HepG2 (cell line): ENCODE measurements at regions not wholly inside any gene's neighbourhood (a gene's known extent, or its start where the extent isn't known, plus 50 kb on each side); places are given as distances from the start of the nearest gene placed in this dataset.

Experiments used
- ATAC-seq: fragments of 200-7000 bp; cut with Tn5 transposase; 3 replicates; pipeline ENCODE4 v1.9.1; 2020; ENCODE audit warnings: mild to moderate bottlenecking, moderate library complexity
- BruUV-seq: library from RNA; stranded (reverse); fragments of 400-500 nt; replicated peaks from 2 replicates; lab custom pipeline; 2021; lab: Mats Ljungman, UMichigan
- CTCF ChIA-PET: fragments of 300-600 bp; formaldehyde crosslinking; extraction: SDS; loops from one replicate; lab custom pipeline; 2021; ENCODE audit warnings: low total read pairs, inconsistent platforms, low intra/inter-chr PET ratio; lab: Yijun Ruan, JAX
- POLR2A ChIA-PET: fragments of 350-600 bp; sonication (Branson Sonifier 250); formaldehyde crosslinking; loops from one replicate; lab custom pipeline; 2020; ENCODE audit warnings: antibody characterized with exemption, inconsistent platforms; lab: Yijun Ruan, JAX
- DNase-seq: peaks from one replicate; pipeline ENCODE4 v3.0.0-alpha.2; 2015; ENCODE audit warnings: low spot score
- FAIRE-seq: peaks from 3 replicates; lab custom pipeline; 2011; peaks lifted over from hg19 to GRCh38; lab: Jason Lieb, UNC
- H2AFZ ChIP-seq: one replicate; pipeline ENCODE4 v1.6.1; 2011; ENCODE audit warnings: low read length, inconsistent platforms
- H3K27ac ChIP-seq: fragments of 300-600 bp; 3 replicates; pipeline ENCODE4 v1.8.0; 2011; ENCODE audit warnings: mixed run types, mild to moderate bottlenecking, mixed read lengths, low read length, inconsistent platforms; ENCODE audit not compliant: insufficient read depth; ENCODE audit errors: extremely low read length
- H3K27me3 ChIP-seq, 2 experiments: fragments of 200-600 bp in 1 of 2; 2 replicates in 1 of 2; 3 replicates in 1 of 2; pipeline versions ENCODE4 v1.6.0 to v1.8.0; 2011; ENCODE audit warnings: low read length in 2 of 2, mild to moderate bottlenecking in 2 of 2, moderate library complexity in 2 of 2, inconsistent platforms in 1 of 2; ENCODE audit not compliant: insufficient read depth in 2 of 2, control insufficient read depth in 1 of 2
- H3K36me3 ChIP-seq, 2 experiments: fragments of 200-600 bp in 1 of 2; replicated peaks in 1 of 2; 2 replicates in 1 of 2; 3 replicates in 1 of 2; pipeline versions ENCODE4 v1.5.1 to v1.8.0; 2011; ENCODE audit warnings: low read length in 2 of 2, inconsistent platforms in 1 of 2; ENCODE audit not compliant: insufficient read depth in 2 of 2, control insufficient read depth in 1 of 2
- H3K4me1 ChIP-seq: 2 replicates; pipeline ENCODE4 v1.5.1; 2012; ENCODE audit warnings: low read length, inconsistent platforms; ENCODE audit not compliant: insufficient read depth
- H3K4me2 ChIP-seq: 2 replicates; pipeline ENCODE4 v1.6.0; 2011; ENCODE audit warnings: low read depth, low read length, inconsistent platforms
- H3K4me3 ChIP-seq, 3 experiments: fragments of 200-600 bp in 1 of 3; sonication (generic), shearing (Covaris generic) in 1 of 3; replicated peaks in 1 of 3; 2 replicates each; pipeline ENCODE4 v1.5.1; 2011 to 2016; ENCODE audit warnings: low read length in 3 of 3, inconsistent platforms in 2 of 3, low read depth in 2 of 3, mild to moderate bottlenecking in 2 of 3, control low read depth in 1 of 3, mixed read lengths in 1 of 3; ENCODE audit not compliant: insufficient read depth in 1 of 3
- H3K79me2 ChIP-seq: one replicate; pipeline ENCODE4 v1.6.1; 2011; ENCODE audit warnings: low read length, inconsistent platforms; ENCODE audit not compliant: insufficient read depth
- H3K9ac ChIP-seq: 2 replicates; pipeline ENCODE4 v1.6.0; 2011; ENCODE audit warnings: mild to moderate bottlenecking, low read depth, low read length, inconsistent platforms; ENCODE audit not compliant: insufficient read depth
- H3K9me3 ChIP-seq: 2 replicates; pipeline ENCODE4 v1.5.1; 2012; ENCODE audit warnings: mild to moderate bottlenecking, low read length
- H4K20me1 ChIP-seq: 2 replicates; pipeline ENCODE4 v1.6.0; 2011; ENCODE audit warnings: inconsistent platforms, mild to moderate bottlenecking, low read length, moderate library complexity; ENCODE audit not compliant: insufficient read depth
- ATF7 ChIP-seq, 2 experiments: fragments of 450-650 bp in 1 of 2; sonication (generic) in 1 of 2; formaldehyde crosslinking in 1 of 2; IDR thresholded peaks; 2 replicates each; pipeline versions ENCODE4 v1.4.0 to v1.6.1; 2016 to 2020; ENCODE audit warnings: antibody characterized with exemption in 1 of 2, mild to moderate bottlenecking in 1 of 2, missing genetic modification reagents in 1 of 2
- DNMT3B ChIP-seq: conservative IDR thresholded peaks from 2 replicates; pipeline ENCODE4 v1.6.1; 2016; ENCODE audit warnings: missing biosample characterization, control low read depth
- ELF3 ChIP-seq: IDR thresholded peaks from 2 replicates; pipeline ENCODE4 v1.6.1; 2016; ENCODE audit warnings: missing genetic modification reagents, missing compliant biosample characterization
- IRX3 ChIP-seq: sonication (generic); formaldehyde crosslinking; IDR thresholded peaks from 2 replicates; pipeline ENCODE4 v1.8.1; 2023; ENCODE audit warnings: mild to moderate bottlenecking, low read depth, missing genetic modification reagents, borderline replicate concordance
- KDM5B ChIP-seq: sonication (generic); formaldehyde crosslinking; IDR thresholded peaks from 2 replicates; pipeline ENCODE4 v1.4.0; 2020; ENCODE audit warnings: missing genetic modification reagents, mild to moderate bottlenecking, borderline replicate concordance
- MIER2 ChIP-seq: IDR thresholded peaks from 2 replicates; pipeline ENCODE4 v1.6.1; 2016; ENCODE audit warnings: missing biosample characterization, missing genetic modification reagents
- MXI1 ChIP-seq: IDR thresholded peaks from 3 replicates; pipeline ENCODE4 v1.6.1; 2012; ENCODE audit warnings: low read depth, low read length, inconsistent platforms, borderline replicate concordance
- SAP130 ChIP-seq: IDR thresholded peaks from 2 replicates; pipeline ENCODE4 v1.6.1; 2016; ENCODE audit warnings: low read depth
- SCMH1 ChIP-seq: sonication (generic); formaldehyde crosslinking; IDR thresholded peaks from 2 replicates; pipeline ENCODE4 v1.9.0; 2021; ENCODE audit warnings: missing genetic modification reagents, mild to moderate bottlenecking, borderline replicate concordance
- TIGD3 ChIP-seq: sonication (generic); formaldehyde crosslinking; IDR thresholded peaks from 2 replicates; pipeline ENCODE4 v1.5.1; 2020; ENCODE audit warnings: mild to moderate bottlenecking, missing genetic modification reagents, borderline replicate concordance
- TOPORS ChIP-seq: sonication (generic); formaldehyde crosslinking; IDR thresholded peaks from 2 replicates; pipeline ENCODE4 v1.8.0; 2023; ENCODE audit warnings: mild to moderate bottlenecking, missing genetic modification reagents
- TSC22D2 ChIP-seq: sonication (generic); formaldehyde crosslinking; IDR thresholded peaks from 2 replicates; pipeline ENCODE4 v1.5.1; 2020; ENCODE audit warnings: missing genetic modification reagents, mild to moderate bottlenecking, borderline replicate concordance
- U2AF1 ChIP-seq: fragments of 200-400 bp; formaldehyde crosslinking; optimal IDR thresholded peaks from 2 replicates; pipeline ENCODE3; 2017; ENCODE audit warnings: mild to moderate bottlenecking, low read depth, low read length
- ZNF260 ChIP-seq: sonication (generic); formaldehyde crosslinking; IDR thresholded peaks from 2 replicates; pipeline ENCODE4 v1.4.0; 2020; ENCODE audit warnings: missing genetic modification reagents, low read depth, mild to moderate bottlenecking, borderline replicate concordance
- ZNF546 ChIP-seq: sonication (generic); formaldehyde crosslinking; conservative IDR thresholded peaks from 2 replicates; pipeline ENCODE4 v1.8.1; 2023; ENCODE audit warnings: mild to moderate bottlenecking, missing genetic modification reagents
- ZNF724P ChIP-seq: sonication (generic); formaldehyde crosslinking; IDR thresholded peaks from 2 replicates; pipeline ENCODE4 v1.8.0; 2022; ENCODE audit warnings: missing genetic modification reagents, borderline replicate concordance
- ZSCAN12 ChIP-seq: sonication (generic); formaldehyde crosslinking; IDR thresholded peaks from 2 replicates; pipeline ENCODE4 v1.9.0; 2021; ENCODE audit warnings: mild to moderate bottlenecking, missing genetic modification reagents
- ZSCAN31 ChIP-seq: sonication (generic); formaldehyde crosslinking; IDR thresholded peaks from 2 replicates; pipeline ENCODE4 v1.5.0; 2020; ENCODE audit warnings: low read depth, mild to moderate bottlenecking, missing genetic modification reagents
- WGBS: methylation state at CpG from one replicate; pipeline ENCODE4 v1.1.6; 2017; ENCODE audit warnings: low lambda C conversion rate; 5-methylcytosine and 5-hydroxymethylcytosine counted together
- in situ Hi-C: cut with HindIII; loops from 2 replicates; pipeline ENCODE4 v1.10.0; 2017; ENCODE audit warnings: low pct_unique_long_range_greater_than_20kb; ENCODE audit not compliant: extremely low pct_ligation_motif_present
- intact Hi-C: fragments of 100-400 bp; cut with micrococcal nuclease; formaldehyde crosslinking; loops from one replicate; pipeline ENCODE4 v1.10.0; 2022; ENCODE audit not compliant: unreplicated experiment
- TF ChIP-seq, protein P1 (sequence below): sonication (generic); formaldehyde crosslinking; IDR thresholded peaks from 2 replicates; pipeline ENCODE4 v1.5.0; 2020; ENCODE audit warnings: mild to moderate bottlenecking, missing genetic modification reagents
- TF ChIP-seq, protein P2 (sequence below): sonication (generic); formaldehyde crosslinking; IDR thresholded peaks from 2 replicates; pipeline ENCODE4 v1.8.1; 2023; ENCODE audit warnings: mild to moderate bottlenecking, missing genetic modification reagents, borderline replicate concordance
- TF ChIP-seq, protein P3 (sequence below): IDR thresholded peaks from 2 replicates; pipeline ENCODE4 v1.6.1; 2016; ENCODE audit warnings: low read depth, control low read depth

DNA sequence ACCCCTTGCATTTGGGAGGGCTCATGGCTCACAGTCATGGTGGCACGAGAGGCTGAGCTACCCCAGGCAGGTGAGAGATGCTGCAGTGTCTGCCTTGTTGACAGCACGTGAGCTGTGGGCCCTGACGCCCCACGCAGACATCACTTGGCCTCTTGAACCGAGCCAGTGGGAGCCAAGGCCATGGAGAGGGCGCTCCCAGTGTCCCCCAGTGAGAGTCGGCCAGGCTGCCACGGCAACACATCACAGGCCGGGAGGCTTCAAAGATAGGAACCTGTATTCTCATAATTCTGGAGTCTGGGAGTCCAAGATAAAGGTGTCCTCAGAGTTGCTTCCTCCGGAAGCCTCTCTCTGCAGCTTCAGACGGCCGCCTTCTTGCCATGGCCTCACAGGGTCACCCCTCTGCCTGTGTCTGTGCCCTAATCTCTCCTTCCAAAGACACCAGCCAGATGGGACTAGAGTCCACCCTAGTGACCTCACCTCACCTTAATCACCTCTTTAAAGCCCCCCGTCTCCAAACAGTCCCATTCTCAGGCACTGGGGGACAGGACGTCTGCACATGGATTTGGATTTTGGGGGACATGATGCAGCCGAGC, 119.6 kb downstream of the KLF6 start (continued):
- TF ChIP-seq ELF3 = no peak
- no peak for TF ChIP-seq SAP130 (CRISPR knock-in tag)
- TF ChIP-seq U2AF1 = no peak
- no peak for TF ChIP-seq ZNF260 (CRISPR knock-in tag)
- TF ChIP-seq TIGD3 = no peak
- TF ChIP-seq ZSCAN12 = no peak
- no peak for TF ChIP-seq TSC22D2 (CRISPR knock-in tag)
- no peak for TF ChIP-seq SCMH1 (CRISPR knock-in tag)
- no peak for TF ChIP-seq MIER2 (CRISPR knock-in tag)
- no peak for TF ChIP-seq MXI1

DNA sequence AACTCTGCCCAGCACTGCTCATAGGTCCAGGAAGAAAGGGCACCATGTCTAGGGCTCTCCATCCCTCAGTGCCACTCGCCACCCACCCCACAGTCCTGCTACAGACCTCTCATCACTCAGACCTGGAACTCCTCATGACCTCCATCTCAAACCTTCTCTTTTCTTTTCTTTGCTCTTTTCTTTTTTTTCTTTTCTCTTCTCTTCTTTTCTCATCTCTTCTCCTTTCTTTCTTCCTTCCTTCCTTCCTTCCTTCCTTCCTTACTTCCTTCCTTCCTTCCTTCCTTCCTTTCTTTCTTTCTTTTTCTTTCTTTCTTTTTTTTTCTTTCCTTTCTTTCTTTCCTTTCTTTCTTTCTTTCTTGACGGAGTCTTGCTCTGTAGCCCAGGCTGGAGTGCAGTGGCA, 122.2 kb downstream of the KLF6 start:
- Histone ChIP-seq H3K79me2 (no peaks in the 10 kb centered on the region), H3K27me3 (peaks cover 0 to 7% of the 10 kb centered on the region in 2 experiments; a peak in 1 of 5 replicates), H2AFZ (no peak overlapping the region), H3K9ac (no peak overlapping the region), H3K9me3 (no peaks in the 10 kb centered on the region), H3K36me3 (no peaks in the 10 kb centered on the region), H3K4me3 (no peak overlapping the region), H3K4me1 (peaks cover 6% of the 10 kb centered on the region; the same call in 1 of the 2 replicates), H4K20me1 (no peaks in the 10 kb centered on the region), H3K27ac (no peak overlapping the region), H3K4me2 (no peak overlapping the region)
- CTCF ChIA-PET = no interaction called here
- POLR2A ChIA-PET = no interaction called here
- intact Hi-C loops (no loop called here), in situ Hi-C loops (no loop called here)
- WGBS = 46% methylated on average over 2 of the region's 2 CpGs
- DNase-seq (no peak), FAIRE-seq (no peak), ATAC-seq (no peak)
- BruUV-seq = no TSS peak
- TF ChIP-seq ZSCAN31 (CRISPR knock-in tag) (no peak), ZNF546 (CRISPR knock-in tag) (no peak), DNMT3B (CRISPR knock-in tag) (no peak), KDM5B (CRISPR knock-in tag) (no peak), IRX3 (CRISPR knock-in tag) (no peak), ATF7 (IDR thresholded peaks at IDR 0.05) (no peak), ATF7 (CRISPR knock-in tag; IDR thresholded peaks at IDR 0.05) (no peak), TOPORS (no peak), ZNF724P (no peak)
- TF ChIP-seq, protein P1, sequence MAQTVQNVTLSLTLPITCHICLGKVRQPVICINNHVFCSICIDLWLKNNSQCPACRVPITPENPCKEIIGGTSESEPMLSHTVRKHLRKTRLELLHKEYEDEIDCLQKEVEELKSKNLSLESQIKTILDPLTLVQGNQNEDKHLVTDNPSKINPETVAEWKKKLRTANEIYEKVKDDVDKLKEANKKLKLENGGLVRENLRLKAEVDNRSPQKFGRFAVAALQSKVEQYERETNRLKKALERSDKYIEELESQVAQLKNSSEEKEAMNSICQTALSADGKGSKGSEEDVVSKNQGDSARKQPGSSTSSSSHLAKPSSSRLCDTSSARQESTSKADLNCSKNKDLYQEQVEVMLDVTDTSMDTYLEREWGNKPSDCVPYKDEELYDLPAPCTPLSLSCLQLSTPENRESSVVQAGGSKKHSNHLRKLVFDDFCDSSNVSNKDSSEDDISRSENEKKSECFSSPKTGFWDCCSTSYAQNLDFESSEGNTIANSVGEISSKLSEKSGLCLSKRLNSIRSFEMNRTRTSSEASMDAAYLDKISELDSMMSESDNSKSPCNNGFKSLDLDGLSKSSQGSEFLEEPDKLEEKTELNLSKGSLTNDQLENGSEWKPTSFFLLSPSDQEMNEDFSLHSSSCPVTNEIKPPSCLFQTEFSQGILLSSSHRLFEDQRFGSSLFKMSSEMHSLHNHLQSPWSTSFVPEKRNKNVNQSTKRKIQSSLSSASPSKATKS (CRISPR knock-in tag) = no peak
- TF ChIP-seq, protein P2, sequence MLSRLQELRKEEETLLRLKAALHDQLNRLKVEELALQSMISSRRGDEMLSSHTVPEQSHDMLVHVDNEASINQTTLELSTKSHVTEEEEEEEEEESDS (CRISPR knock-in tag) = no peak
- TF ChIP-seq, protein P3, sequence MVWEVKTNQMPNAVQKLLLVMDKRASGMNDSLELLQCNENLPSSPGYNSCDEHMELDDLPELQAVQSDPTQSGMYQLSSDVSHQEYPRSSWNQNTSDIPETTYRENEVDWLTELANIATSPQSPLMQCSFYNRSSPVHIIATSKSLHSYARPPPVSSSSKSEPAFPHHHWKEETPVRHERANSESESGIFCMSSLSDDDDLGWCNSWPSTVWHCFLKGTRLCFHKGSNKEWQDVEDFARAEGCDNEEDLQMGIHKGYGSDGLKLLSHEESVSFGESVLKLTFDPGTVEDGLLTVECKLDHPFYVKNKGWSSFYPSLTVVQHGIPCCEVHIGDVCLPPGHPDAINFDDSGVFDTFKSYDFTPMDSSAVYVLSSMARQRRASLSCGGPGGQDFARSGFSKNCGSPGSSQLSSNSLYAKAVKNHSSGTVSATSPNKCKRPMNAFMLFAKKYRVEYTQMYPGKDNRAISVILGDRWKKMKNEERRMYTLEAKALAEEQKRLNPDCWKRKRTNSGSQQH = no peak
